GM23248 (cell line): ENCODE measurements at regions not wholly inside any gene's neighbourhood (a gene's known extent, or its start where the extent isn't known, plus 50 kb on each side); places are given as distances from the start of the nearest gene placed in this dataset.

Experiments
- DNase-seq: peaks from one replicate; pipeline ENCODE4 v3.0.0-alpha.2; 2015
- H2AFZ ChIP-seq: fragments of 200-600 bp; sonication (generic); 2 replicates; pipeline ENCODE4 v1.6.1; 2016; ENCODE audit warnings: antibody characterized with exemption
- H3F3A ChIP-seq: fragments of 200-600 bp; sonication (generic); 2 replicates; pipeline ENCODE4 v1.6.1; 2016; ENCODE audit warnings: mild to moderate bottlenecking, antibody characterized with exemption, mixed run types; ENCODE audit not compliant: insufficient read depth
- H3K27ac ChIP-seq: fragments of 200-600 bp; sonication (generic); 2 replicates; pipeline ENCODE4 v1.5.1; 2016; ENCODE audit warnings: mild to moderate bottlenecking
- H3K27me3 ChIP-seq: fragments of 200-600 bp; sonication (generic); replicated peaks from 2 replicates; pipeline ENCODE4 v1.6.1; 2016; ENCODE audit warnings: mild to moderate bottlenecking; ENCODE audit not compliant: insufficient read depth
- H3K36me3 ChIP-seq: fragments of 200-600 bp; sonication (generic); 2 replicates; pipeline ENCODE4 v1.6.1; 2016; ENCODE audit warnings: low read depth, mild to moderate bottlenecking
- H3K4me1 ChIP-seq: fragments of 200-600 bp; sonication (generic); 2 replicates; pipeline ENCODE4 v1.6.1; 2016; ENCODE audit warnings: mild to moderate bottlenecking; ENCODE audit not compliant: insufficient read depth
- H3K4me2 ChIP-seq: fragments of 200-600 bp; sonication (generic); one replicate; pipeline ENCODE4 v1.6.1; 2016; ENCODE audit warnings: mild to moderate bottlenecking; ENCODE audit not compliant: unreplicated experiment
- H3K4me3 ChIP-seq: fragments of 200-600 bp; sonication (generic); 2 replicates; pipeline ENCODE4 v1.5.1; 2016; ENCODE audit warnings: mild to moderate bottlenecking
- H3K79me2 ChIP-seq: fragments of 200-600 bp; sonication (generic); 2 replicates; pipeline ENCODE4 v1.6.1; 2016; ENCODE audit warnings: mild to moderate bottlenecking; ENCODE audit not compliant: insufficient read depth
- H3K9ac ChIP-seq: fragments of 200-600 bp; sonication (generic); 2 replicates; pipeline ENCODE4 v1.6.1; 2016; ENCODE audit warnings: mild to moderate bottlenecking
- H3K9me2 ChIP-seq: fragments of 200-600 bp; sonication (generic); 2 replicates; pipeline ENCODE4 v1.6.1; 2016; ENCODE audit warnings: mixed run types, mild to moderate bottlenecking, moderate library complexity; ENCODE audit not compliant: insufficient read depth
- H3K9me3 ChIP-seq: fragments of 200-600 bp; sonication (generic); one replicate; pipeline ENCODE4 v1.6.1; 2017; ENCODE audit warnings: low read depth
- H4K20me1 ChIP-seq: fragments of 200-600 bp; sonication (generic); 2 replicates; pipeline ENCODE4 v1.6.0; 2016; ENCODE audit not compliant: insufficient read depth
- EZH2 ChIP-seq: fragments of 200-600 bp; sonication (generic); IDR thresholded peaks from 2 replicates; pipeline ENCODE4 v1.6.1; 2018; ENCODE audit warnings: antibody characterized with exemption, mild to moderate bottlenecking; ENCODE audit not compliant: insufficient read depth, poor library complexity, severe bottlenecking
- EZH2phosphoT487 ChIP-seq: fragments of 200-600 bp; sonication (generic); IDR thresholded peaks from 2 replicates; pipeline ENCODE4 v1.6.1; 2018; ENCODE audit warnings: antibody characterized with exemption, moderate library complexity, mild to moderate bottlenecking, low read depth; ENCODE audit not compliant: insufficient read depth
- WGBS, 2 experiments: methylation state at CpG; one replicate each; pipeline ENCODE4 v1.1.6; 2015 to 2017; ENCODE audit warnings: low lambda C conversion rate in 2 of 2, low coverage in 1 of 2; ENCODE audit errors: missing lambda C conversion rate in 2 of 2; 5-methylcytosine and 5-hydroxymethylcytosine counted together
- in situ Hi-C: fragments of 300-500 bp; cut with MboI; formaldehyde crosslinking; loops from 2 replicates; pipeline ENCODE4 v1.15.0; 2020

DNA sequence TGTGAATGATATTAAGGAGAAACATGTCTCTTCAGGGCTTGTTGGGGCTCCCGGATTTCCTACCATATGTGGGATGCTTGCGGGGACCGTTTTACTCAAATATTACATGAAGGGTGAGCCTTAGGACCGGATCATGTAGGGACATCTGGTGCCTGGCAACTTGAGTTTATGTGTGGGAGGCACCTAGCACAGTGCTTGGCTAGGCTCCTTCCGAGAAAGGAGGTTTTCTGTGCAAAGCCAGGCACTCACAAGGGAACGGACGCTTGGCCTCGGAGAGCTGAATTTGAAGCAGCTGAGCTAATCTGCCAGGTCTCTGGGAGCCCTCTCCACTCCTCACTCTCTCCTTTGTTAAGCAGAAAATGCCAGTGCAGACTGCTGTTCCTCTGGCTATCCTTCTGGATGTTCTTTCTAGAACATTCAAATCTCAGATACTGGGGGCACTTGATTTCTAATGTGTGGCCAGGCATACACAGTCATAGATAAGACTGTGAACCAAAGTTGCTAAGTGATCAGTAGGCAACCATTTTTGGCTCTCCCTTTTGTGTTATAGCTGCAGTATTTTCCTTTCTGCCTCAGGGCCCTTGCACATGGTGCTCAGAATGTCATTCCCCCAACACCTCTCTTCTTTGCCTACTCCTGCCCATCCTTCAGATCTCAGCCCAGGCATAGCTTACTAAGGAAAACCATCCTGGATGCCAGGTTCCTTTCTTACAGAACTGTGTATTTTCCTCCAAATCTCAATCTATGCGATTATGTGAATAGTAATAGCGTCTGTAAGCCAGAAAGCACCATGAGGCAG is 216.6 kb upstream of the CSF3R start:
- no peak overlapping the region for H3K9ac ChIP-seq
- no peak overlapping the region for H3K27ac ChIP-seq
- H3K36me3 ChIP-seq: no peaks in the 10 kb centered on the region
- H3K4me2 ChIP-seq: no peak overlapping the region
- no peaks in the 10 kb centered on the region for H3K4me1 ChIP-seq
- H3K9me2 ChIP-seq: no peaks in the 10 kb centered on the region
- no peaks in the 10 kb centered on the region for H3K79me2 ChIP-seq
- H3K9me3 ChIP-seq: no peaks in the 10 kb centered on the region
- in situ Hi-C loops: no loop called here
- no peak overlapping the region for H2AFZ ChIP-seq
- no peaks in the 10 kb centered on the region for H3F3A ChIP-seq
- H3K4me3 ChIP-seq: no peak overlapping the region
- H4K20me1 ChIP-seq: no peaks in the 10 kb centered on the region
- H3K27me3 ChIP-seq: peaks cover 3% of the 10 kb centered on the region; the same call in 1 of the 2 replicates
- WGBS, 2 experiments: 6 to 8% methylated on average over 10 of the region's 10 CpGs
- DNase-seq: no peak
- TF ChIP-seq EZH2 (no peak), EZH2phosphoT487 (no peak)

DNA sequence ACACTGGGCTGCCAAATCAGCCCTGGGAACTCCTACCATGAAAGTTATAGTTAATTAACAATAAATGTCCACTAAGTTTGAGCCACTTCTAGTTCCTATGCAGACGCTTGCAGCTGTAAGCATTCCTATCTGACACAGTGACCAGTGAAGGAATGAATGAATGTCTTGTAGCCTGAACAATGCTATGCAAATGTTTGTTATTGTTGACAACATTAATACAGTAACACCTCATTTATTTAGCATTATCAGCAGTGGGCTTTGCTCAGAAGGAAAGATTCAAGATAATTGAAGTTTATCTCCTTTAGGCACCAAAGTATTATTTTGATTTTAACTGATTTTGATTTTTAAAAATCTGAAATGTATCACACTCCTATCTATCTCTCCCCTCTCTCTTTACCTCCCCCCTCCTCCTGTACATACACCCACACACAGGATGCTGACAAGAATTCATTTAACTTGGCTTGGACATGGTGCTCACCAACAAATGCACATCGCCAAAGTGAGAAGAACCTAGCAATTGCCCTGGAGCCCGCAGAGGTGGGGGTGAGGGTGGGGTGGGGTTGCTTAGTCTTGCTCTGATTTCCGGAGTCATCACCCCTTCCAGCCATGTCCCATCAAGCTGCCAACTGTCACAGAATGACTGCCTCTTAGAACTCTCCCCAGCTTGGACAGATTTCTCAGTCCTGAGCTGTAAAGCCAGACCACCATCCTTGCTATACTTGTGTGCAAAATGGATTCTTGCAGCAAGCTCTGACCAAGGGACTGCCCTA is 215.3 kb upstream of the CSF3R start:
- no peak for DNase-seq
- no peak overlapping the region for H3K4me3 ChIP-seq
- H3K4me2 ChIP-seq: no peak overlapping the region
- H4K20me1 ChIP-seq: no peaks in the 10 kb centered on the region
- in situ Hi-C loops: no loop called here
- H3K27me3 ChIP-seq: peaks cover 3% of the 10 kb centered on the region; the same call in 1 of the 2 replicates
- H3K9me3 ChIP-seq: no peaks in the 10 kb centered on the region
- TF ChIP-seq EZH2phosphoT487 (no peak), EZH2 (no peak)
- no peaks in the 10 kb centered on the region for H3K79me2 ChIP-seq
- no peaks in the 10 kb centered on the region for H3F3A ChIP-seq
- no peak overlapping the region for H3K9ac ChIP-seq
- 36 to 40% methylated on average over 3 to 4 of the region's 4 CpGs for WGBS, 2 experiments
- H3K36me3 ChIP-seq: no peaks in the 10 kb centered on the region
- H2AFZ ChIP-seq: no peak overlapping the region
- no peak overlapping the region for H3K27ac ChIP-seq
- H3K9me2 ChIP-seq: no peaks in the 10 kb centered on the region
- H3K4me1 ChIP-seq: no peaks in the 10 kb centered on the region

DNA sequence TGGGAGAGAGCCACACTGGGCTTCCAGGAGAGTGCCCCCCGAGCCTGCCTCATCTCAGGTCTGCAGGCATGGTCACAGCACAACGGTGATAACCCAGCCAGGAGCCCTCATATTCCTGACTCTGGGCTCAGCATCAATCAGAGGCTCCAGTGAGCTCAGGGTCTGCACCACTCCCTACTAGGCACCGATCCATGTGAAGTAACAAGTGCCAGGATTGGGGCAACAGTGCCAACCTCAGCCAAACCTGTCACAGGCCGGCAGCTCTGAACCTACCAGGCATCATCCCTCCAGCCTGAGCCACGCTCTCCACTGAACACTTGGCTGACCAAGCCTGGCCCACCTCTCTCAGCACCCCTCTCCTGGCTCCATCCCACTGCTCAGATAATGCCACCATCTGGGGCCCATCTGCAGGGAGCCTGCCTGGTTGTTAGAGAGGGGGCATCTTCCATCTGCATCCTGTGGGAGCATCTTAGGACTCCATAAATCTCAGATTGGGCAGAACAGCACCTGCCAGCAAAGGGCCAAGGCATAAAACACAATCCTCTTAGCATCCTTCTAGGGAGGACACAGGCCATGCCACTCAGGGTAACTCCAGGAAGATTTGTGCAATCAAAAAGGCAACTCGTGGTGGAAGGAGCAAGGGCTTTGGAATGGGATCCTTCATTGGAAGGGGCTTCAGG is 213.7 kb upstream of the CSF3R start:
- in situ Hi-C loops: no loop called here
- Histone ChIP-seq H3K9me3 (no peaks in the 10 kb centered on the region), H3K4me2 (no peak overlapping the region), H3K27me3 (peaks cover 3% of the 10 kb centered on the region; the same call in 1 of the 2 replicates), H4K20me1 (no peaks in the 10 kb centered on the region), H3K4me3 (no peak overlapping the region), H3F3A (no peaks in the 10 kb centered on the region), H3K27ac (no peak overlapping the region), H3K9me2 (no peaks in the 10 kb centered on the region), H2AFZ (no peak overlapping the region), H3K79me2 (no peaks in the 10 kb centered on the region), H3K9ac (no peak overlapping the region), H3K4me1 (no peaks in the 10 kb centered on the region), H3K36me3 (no peaks in the 10 kb centered on the region)
- TF ChIP-seq EZH2 (no peak), EZH2phosphoT487 (no peak)
- WGBS, 2 experiments: 23 to 32% methylated on average over 6 of the region's 6 CpGs
- DNase-seq: no peak

DNA sequence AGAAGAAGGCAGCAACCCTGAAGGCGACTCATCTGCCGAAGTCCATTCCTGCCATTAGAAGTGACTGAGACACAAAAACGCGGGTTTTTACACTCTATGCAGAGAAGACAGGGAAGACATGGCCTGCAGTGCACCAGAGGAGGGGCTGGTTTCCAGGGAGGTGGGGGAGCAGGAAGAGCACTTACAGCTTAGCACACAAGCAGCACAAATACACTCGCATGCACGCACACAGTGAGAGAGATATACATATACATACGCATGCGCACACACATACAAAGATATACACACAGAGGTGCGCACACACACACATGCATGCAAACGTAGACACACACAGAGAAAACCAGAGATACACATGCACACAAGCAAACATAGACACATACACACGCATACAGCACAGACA is 210.9 kb upstream of the CSF3R start:
- no peak for DNase-seq
- Histone ChIP-seq H3K4me3 (no peak overlapping the region), H3K9me2 (no peaks in the 10 kb centered on the region), H3K9ac (no peak overlapping the region), H3K27me3 (0 out of 2 replicates have a peak, but pooled peaks cover 3% of the 10 kb centered on the region), H3K79me2 (no peaks in the 10 kb centered on the region), H4K20me1 (no peaks in the 10 kb centered on the region), H3K4me2 (no peak overlapping the region), H3K9me3 (no peaks in the 10 kb centered on the region), H3F3A (no peaks in the 10 kb centered on the region), H3K36me3 (no peaks in the 10 kb centered on the region), H3K4me1 (no peaks in the 10 kb centered on the region), H2AFZ (no peak overlapping the region), H3K27ac (no peak overlapping the region)
- in situ Hi-C loops: no loop called here
- TF ChIP-seq EZH2 (no peak), EZH2phosphoT487 (no peak)
- 29 to 44% methylated on average over 11 of the region's 11 CpGs for WGBS, 2 experiments
